Suprapubic skin (tissue), 4 donors: ENCODE measurements at regions not wholly inside any gene's neighbourhood (a gene's known extent, or its start where the extent isn't known, plus 50 kb on each side); places are given as distances from the start of the nearest gene placed in this dataset.
"Not testable (repeated sequence)": the region's sequence is repeated elsewhere in the genome, so short reads cannot be mapped to it uniquely, and the experiment has no call there.

Experiments
- CTCF ChIP-seq, 2 donors: fragments of 200-600 bp in 1 of 2; fragments of 450-650 bp in 1 of 2; sonication (generic) in 1 of 2; IDR thresholded peaks; one replicate each; pipeline ENCODE4 v1.5.1; 2016 to 2019; ENCODE audit warnings: antibody characterized with exemption in 2 of 2, mild to moderate bottlenecking in 1 of 2, moderate library complexity in 1 of 2
- POLR2A ChIP-seq, 2 donors: fragments of 450-650 bp; IDR thresholded peaks; one replicate each; pipeline ENCODE4 v1.6.1; 2017; ENCODE audit warnings: antibody characterized with exemption in 2 of 2, mild to moderate bottlenecking in 2 of 2, moderate library complexity in 2 of 2
- POLR2AphosphoS5 ChIP-seq, 3 donors: sonication (generic); formaldehyde crosslinking; IDR thresholded peaks; one replicate each; pipeline ENCODE4 v1.6.1; 2017; ENCODE audit warnings: antibody characterized with exemption in 3 of 3

- not testable (repeated sequence) for TF ChIP-seq CTCF, POLR2AphosphoS5, POLR2A (IDR thresholded peaks at IDR 0.05)
Observed at GRCh38 chr1:168837230-168837629, 108.2 kb upstream of the DPT start.
